Middle frontal gyrus (tissue), 1 donor: ENCODE measurements at regions not wholly inside any gene's neighbourhood (a gene's known extent, or its start where the extent isn't known, plus 50 kb on each side); places are given as distances from the start of the nearest gene placed in this dataset.
"Not testable (repeated sequence)": the region's sequence is repeated elsewhere in the genome, so short reads cannot be mapped to it uniquely, and the experiment has no call there.

ENCODE experiments used
- DNase-seq: peaks from one replicate; pipeline ENCODE4 v3.0.0-alpha.2; 2015; ENCODE audit warnings: low spot score; ENCODE audit errors: extremely low spot score

DNA sequence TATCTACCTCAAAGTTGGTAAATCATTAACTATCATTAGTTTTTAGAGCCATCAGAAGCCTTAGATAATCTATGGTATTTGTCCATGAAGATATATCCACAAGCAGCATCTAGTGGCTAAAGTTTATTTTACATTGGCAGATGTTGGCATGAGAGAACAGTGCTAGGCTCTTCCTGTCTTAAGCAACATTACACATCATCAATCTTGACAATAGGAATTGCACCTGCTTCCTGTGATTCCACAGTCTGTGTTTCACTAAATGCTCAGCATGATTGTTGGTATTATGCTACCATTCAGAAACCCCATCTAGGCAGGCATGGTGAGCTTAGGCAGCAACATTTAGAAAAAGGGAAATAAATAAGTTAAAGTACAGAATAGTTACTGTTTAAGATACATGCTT, 246.6 kb downstream of the SLCO4C1 start:
- no peak for DNase-seq

DNA sequence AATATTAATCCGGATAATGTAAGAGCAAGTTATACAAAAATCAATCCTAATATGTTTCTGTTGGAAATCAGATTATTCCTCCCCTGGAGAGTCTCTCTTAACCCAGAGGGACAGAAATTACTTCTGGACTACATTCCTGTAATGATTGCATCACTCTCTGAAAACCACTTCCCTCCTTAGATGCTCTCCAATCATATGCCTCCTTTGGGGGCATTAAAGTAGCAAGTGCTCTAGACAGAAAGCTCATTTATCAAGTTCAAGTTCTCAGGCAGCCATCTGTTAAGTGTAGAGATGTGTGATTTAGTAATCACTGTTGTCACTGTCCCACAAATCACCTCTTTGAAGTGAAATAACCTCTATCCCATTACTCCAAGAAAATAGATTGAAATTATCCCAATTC, 247.1 kb downstream of the SLCO4C1 start:
- DNase-seq: no peak

DNA sequence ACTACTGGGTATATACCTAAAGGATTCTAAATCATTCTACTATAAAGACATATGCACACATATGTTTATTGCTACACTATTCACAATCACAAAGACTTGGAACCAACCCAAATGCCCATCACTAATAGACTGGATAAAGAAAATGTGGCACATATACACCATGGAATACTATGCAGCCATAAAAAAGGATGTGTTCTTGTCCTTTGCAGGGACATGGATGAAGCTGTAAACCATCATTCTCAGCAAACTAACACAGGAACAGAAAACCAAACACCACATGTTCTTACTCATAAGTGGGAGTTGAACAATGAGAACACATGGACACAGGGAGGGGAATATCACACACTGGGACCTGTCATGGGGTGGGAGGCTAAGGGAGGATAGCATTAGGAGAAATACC, 249.0 kb downstream of the SLCO4C1 start:
- DNase-seq: not testable (repeated sequence)

DNA sequence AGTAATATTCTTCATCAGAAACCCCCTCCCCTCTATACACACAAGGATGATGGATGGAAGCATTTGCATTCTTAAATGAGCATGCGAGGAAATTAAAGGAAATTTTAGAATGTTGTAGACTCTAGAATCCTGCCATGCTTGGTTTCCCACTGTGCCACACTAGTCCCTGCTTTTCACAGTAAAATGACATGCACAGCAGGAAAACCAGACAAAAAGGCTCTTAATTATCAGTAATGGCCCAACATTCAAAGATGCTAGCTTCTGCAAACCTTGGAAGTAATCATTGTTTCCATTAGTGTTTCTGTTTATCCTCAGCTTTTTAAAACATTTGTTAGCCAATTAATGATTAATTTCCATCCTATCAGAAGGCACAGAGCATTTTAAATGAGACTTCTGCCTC, 255.8 kb downstream of the SLCO4C1 start:
- no peak for DNase-seq

DNA sequence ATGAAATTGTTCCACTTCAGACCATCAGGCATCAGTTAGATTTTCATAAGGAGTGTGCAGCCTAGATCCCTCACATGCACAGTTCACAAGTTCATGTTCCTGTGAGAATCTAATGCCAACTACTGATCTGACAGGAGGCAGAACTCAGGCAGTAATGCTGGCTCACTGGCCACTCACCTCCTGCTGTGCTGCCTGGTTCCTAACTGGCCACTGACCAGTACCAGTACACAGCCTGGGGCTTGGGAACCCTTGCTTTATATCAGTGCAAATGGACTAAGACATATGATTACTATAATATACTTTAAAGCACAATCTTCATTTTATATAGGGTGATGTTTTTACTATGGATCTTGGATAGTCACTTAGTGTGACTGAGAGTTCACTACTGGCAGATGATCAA, 259.2 kb downstream of the SLCO4C1 start:
- DNase-seq: no peak

DNA sequence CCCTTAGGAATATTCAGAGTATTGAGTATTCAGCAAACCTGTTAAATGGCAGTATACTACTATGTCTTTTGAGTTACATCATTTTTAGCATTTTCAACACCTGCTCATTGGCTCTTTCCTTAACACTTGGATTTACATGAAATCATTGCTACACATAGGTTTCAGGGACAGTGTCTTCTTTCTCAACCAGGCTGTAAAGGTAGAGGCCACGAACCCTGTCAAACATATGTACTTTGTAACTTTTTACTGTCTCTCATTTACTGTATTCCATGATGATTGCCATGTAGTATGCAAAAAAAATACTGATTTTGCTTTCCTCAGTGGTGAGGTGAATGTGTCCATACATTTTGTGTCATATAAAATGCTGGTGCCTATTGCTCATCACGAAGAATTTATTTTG, 264.4 kb downstream of the SLCO4C1 start:
- no peak for DNase-seq

DNA sequence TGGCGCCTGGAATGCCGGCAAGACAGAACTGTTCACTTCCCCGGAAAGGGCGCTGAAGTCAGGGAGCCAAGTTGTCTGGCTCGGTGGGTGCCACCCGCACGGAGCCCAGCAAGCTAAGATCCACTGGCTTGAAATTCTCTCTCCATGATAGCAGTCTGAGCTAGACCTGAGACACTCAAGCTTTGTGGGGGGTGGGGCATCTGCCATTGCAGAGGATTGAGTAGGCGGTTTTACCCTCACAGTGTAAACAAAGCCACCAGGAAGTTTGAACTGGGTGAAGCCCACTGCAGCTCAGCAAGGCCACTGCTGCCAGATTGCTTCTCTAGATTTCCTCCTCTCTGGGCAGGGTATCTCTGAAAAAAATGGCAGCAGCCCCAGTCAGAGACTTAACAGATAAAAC, 277.4 kb downstream of the SLCO4C1 start:
- DNase-seq: no peak

DNA sequence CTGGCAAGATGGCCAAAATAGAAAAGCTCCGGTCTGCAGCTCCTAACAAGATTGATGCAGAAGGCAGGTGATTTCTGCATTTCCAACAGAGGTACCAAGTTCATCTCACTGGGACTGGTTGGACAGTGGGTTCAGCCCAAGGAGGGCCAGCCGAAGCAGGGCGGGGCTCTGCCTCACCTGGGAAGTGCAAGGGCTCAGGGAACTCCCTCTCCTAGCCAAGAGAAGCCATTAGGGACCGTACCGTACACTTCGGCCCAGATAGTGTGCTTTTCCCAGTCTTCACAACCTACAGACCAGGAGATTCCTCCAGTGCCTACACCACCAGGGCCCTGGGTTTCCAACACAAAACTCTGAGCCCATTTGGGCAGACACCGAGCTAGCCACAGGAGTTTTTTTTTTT, 277.8 kb downstream of the SLCO4C1 start:
- DNase-seq: no peak

DNA sequence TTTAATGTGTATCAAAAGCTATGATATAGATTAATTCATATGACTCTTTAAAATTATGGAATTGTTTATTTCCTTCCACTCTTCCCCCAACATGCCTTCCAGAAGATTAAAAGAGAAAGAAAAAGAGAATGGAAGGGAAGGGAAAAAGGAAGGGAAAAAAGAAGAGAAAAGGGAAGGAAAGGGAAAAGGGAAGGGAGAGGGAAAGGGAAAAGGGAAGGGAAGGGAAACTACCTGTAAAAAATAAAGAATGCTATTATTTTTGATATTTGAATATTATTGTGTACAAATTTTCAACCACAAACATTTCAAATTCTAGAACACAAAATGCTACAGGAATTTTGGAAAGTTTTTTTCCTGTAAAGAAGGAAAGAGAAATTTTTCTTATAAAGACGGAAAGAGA, 281.7 kb downstream of the SLCO4C1 start:
- DNase-seq: no peak

DNA sequence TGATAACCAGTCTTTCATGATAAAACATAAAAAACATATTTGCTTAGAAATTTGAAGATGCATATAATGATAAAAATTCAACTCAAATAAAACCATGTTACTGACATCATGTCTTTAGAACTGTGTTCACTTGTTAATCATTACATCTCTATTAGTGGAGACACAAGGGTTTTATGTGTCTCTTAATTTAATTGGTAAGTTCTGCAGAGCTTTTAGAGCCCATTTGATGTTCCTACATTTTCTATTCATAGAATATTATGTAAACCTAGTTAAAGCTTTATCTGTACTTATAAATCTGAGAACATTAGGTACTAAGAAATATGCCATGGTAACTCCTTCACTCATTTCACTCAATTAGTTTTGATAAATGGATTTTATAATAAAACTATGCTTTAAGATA, 285.4 kb downstream of the SLCO4C1 start:
- no peak for DNase-seq

DNA sequence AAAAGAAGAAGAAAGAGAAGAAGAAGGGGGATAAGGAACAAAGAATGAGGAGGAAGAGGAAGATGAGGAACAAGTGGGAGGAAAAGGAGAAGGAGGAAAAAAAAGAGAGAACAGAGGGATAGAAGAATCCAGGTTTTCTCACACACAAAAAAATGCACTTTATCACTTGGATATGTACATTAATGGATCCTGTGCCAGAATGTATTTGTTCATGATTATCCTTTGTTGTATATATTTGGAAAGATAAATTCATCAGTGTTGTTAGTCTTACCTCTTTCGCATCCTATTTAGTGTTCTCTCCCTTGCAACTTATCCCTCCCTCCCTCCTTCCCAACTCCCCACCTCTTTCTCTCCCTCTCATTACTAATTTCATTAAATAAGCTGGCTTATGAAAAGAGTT, 298.8 kb downstream of the SLCO4C1 start:
- no peak for DNase-seq

DNA sequence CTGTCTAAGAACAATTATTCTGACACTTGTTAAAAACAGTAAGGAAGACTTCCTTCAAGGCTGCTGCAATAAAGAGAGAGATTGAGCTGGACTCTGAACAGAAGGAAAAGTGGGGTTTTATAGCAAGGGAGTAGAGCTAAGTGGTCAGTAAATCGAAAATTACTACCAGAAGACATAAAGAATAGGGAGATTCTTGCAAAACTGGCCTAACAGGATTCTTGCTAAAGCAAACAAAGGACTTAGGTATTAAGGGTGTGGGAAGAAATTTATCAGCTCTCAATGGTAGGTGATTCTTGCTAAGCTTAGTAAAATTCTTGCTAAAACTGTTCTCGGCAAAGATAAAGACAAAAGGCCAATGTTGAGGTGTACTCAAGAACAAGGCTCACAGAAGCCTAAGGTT, 300.5 kb downstream of the SLCO4C1 start:
- no peak for DNase-seq

DNA sequence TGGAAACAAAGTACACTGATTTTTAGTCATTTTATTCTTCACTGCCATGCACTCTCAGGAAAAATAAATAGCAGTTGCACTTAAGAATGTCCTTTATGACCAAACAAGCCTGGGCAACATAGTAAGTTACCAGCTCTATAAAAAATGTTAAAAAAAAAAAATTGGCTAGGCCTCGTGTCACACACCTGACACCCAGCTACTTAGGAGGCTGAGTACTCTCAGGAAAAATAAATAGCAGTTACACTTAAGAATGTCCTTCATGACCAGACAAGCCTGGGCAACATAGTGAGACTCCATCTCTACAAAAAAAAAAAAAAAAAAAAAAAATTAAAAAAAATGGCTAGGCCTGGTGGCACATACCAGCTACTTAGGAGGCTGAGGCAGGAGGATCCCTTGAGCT, 304.6 kb downstream of the SLCO4C1 start:
- DNase-seq: no peak

DNA sequence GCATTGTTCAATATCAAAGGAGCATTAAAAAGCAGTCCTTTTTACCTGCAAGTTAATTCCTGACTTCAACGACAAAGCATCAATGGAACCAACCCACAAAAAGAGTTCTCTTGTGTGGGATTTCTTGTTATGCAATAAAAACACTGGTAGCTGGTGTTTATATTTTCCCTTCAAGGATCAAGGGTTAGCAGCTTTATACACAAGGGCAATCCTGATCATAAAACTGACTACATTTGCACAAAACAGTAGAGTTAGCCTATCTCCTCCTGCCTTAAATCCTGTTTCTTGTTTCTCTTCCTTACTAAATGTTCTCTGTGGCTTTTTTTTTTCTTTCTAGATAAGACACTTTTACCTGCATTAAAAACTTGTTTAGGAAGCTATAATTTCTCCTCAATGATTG, 306.4 kb downstream of the SLCO4C1 start:
- DNase-seq: no peak

DNA sequence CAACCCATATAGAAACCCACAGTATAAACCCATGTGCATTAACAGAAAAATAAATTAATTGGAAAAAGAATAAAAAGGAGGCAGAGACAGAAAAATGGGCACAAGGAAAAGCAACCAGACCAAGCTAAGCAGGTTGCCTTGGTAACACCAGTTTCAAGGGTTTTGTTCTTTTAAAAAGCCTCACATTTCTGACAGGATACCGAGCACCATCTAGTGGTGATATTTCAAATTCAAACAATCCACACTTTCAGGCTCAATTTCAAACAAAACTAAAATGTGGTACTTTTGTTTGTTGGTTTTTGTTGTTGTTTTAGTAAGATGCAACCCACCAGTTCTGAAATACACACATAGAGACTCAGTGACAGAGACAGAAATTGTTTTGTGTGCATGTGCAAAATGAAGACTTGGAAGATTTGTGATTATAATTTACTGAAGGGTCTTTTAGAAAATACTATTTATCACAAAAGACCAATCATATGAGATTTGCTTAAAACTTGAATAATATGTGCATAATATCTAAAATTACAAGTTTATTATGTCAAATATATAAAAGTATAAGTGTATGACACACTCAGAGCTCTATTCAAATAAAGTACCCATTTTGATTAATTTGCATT, 318.2 kb downstream of the SLCO4C1 start:
- DNase-seq: peak; percentile 57

DNA sequence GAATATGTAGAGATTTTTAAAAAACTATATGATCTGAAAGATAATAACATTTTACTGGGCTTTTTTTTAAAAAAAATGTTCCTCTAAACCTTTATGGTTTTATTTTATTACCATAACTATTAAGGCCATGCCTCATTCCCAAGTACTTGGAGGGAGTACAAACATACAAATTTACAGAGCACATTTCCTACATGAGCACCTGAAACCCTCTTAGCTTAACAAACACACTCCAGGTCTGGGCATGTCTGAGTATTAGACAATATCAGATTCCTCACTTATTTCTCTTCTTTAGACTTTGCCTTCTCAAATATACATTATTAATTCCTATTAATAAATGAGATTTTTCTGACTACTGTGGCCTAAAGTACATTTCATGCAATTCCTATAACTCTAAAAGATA, 319.2 kb downstream of the SLCO4C1 start:
- no peak for DNase-seq

DNA sequence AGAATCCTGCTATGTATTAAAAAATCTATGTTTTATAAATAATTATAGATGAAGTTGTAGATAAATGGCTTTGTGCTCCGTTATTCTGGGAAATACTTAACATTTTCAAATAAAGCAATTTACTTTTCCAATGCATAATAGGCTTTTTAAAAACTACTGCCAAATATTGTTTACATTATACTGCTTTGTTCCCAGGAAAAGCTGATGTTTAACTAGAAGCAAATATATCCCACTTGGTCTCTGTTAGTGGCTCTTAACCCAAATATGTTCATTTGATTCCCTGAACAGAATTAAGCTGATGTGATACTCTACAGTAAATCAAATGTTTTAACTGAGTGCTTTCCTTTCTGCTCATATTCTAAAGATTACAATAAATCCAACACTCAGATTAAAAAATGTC, 326.3 kb downstream of the SLCO4C1 start:
- no peak for DNase-seq

DNA sequence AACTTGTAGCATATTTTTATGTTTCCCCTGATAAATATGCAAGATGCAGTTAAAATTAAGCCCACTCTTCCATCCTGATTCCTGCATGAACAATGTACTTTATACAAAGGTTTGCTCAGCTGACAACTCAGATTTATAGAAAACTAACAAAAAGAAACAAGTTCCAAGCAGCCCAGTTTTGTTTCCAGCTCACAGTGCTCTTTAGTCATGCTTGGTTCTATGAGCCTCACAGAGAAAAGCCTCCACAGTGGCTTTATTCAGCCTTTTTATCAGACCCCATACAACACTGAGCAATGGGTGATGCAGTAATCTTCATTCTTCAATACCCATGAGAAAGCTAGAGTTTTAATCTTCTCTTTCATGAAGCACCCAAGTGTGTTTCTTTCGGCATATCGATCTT, 329.6 kb downstream of the SLCO4C1 start:
- no peak for DNase-seq

DNA sequence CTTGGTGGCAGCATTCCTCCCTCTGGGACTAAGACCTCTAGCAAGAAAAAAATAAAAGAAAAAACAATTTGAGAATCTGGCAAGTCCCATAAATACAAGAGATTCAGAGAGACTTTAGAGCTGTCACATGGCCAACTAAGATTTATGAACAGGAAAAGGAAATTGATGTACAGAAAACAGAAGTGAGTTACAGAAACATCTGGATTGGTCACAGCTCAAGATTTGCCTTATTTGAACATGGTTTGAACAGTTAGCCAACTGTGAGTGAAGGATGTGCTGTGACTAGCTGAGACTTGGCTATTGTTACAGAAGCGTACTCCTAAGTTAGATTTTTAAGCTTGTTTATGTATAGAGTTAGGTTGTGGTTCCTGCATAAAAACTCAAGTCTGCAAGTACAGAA, 340.2 kb downstream of the SLCO4C1 start:
- DNase-seq: no peak

DNA sequence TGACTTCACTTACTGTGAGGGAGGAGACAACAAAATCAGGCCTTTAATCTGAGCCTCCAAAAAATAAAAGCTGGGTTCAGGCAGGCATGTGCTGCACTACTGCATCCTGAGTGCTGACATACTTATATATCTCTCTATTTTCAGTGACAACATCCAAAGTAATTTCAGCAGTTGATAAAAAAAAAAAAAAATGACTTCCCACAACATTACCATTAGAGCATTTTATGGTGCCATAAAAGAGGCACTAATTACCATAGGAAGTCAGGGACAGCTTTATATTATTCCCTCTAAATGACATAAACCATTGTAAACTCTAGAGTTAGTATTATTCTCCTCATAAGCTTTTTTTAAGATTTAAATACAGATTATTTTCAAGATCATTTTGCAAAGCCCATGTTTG, 346.1 kb downstream of the SLCO4C1 start:
- no peak for DNase-seq

DNA sequence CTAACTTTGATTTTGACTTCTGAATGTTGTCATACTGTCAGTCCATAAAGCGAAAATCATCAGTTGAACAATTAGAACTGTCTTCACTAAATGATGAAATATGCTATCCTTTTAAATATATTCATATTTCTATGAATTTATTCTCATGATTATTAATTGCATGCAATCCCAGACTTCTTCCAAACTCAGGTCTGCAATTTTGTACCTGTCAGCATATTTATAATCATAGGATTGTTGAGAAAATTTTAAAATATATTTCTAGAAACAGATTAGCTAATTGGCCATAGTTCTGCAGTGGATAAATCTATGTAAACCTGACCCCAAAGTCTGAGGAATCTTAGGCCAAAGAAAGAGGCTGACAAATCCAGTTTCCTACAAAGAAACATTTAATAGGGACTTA, 347.5 kb downstream of the SLCO4C1 start:
- no peak for DNase-seq

DNA sequence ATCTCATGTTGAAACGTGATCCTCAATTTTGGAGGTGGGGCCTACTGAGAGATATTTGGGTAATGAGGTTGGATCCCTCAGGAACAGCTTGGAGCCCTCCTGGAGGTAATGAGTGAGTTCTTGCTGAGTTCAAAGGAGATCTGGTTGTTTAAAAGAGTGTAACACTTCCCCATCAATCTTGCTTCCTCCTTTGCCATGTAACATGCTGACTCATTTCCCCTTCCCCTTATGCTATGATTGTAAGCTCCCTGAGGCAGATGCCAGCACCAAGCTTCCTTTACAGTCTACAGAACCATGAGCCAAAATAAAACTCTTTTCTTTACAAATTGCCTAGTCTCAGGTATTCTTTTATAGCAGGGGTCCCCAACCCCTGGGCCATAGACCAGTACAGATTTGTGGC, 352.3 kb downstream of the SLCO4C1 start:
- DNase-seq: no peak

DNA sequence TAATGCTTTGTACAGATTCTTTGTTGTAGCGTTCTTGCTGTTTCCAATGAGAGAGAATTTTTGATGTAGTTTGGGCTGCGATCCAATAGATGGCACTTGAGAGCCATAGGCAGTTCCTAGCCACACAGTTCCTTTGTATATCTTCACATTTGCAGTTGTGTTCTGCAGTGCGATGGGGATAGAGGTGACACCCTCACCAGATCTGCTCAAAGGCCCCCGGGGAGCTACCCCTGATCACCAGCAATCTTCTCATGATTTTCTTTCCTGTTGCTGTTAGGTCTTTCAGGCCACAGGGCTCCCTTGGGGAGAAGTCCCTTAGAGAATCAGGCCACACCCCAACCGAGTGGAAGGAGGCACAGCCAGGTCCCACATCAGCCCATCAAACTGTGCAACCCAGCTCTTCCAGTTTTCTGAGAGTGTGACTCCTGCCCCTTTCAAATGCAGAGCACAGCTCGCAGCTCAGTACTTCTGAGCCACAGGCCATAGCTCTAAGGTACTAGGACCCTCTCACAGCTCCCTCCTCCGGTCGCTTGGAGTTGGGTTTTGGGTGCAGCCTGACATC, 353.7 kb downstream of the SLCO4C1 start:
- no peak for DNase-seq

DNA sequence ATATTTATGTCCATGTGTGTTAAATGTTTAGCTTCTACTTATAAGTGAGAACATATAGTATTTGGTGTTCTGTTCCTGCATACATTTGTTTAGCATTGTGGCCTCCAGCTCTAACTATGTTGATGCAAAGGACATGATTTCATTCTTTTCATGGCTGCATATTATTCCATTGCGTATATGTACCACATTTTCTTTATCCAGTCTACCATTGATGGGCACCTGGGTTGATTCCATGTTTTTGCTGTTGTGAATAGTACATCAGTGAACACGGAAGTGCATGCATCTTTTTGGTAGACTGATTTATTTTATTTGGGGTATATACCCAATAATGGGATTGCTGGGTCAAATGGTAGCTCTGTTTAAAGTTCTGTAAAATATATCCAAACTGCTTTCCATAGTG, 359.0 kb downstream of the SLCO4C1 start:
- DNase-seq: no peak
